Activated CD4-positive, alpha-beta T cell treated with anti-CD3 and anti-CD28 coated beads, Interleukin-2, amount 50 U/mL, for 16 hours (primary cell): ENCODE measurements at regions not wholly inside any gene's neighbourhood (a gene's known extent, or its start where the extent isn't known, plus 50 kb on each side); places are given as distances from the start of the nearest gene placed in this dataset.
A peak's percentile ranks its signal among the peaks of the same experiment; 100 is the strongest.

Source experiments
- DNase-seq: peaks from one replicate; pipeline ENCODE4 v3.0.0-alpha.2; 2020

DNA sequence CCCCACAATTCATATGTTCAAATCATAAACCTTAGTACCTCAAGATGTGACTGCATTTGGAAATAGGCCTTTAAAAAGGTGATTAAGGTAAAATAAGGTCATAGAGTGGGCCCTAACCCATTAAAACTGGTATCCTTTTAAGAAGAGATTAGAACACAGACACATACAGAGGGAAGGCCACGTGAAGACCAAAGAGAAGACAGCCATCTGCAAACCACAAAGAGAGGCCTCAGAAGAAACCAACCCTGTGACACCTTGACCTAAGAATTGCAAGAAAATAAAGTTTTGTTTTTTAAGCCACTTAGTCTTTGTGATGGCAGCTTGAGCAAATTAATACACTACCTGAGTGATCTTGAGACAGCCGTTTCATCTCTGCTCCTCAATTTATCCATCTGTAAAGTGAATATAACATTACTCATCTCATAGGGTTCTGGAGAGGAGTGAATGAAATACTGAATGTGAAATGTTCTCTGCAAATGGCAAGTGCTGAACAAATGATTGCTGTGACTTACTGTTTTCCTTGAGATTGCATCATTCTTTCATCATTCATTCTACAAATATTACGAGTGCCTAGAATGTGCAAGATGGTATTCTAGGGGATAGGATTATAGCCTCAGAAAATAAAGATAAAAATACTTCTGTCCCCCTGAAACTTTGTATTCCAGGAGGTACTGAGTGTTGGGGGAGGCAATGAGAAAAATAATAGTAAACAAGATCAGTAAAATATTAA lies 222.0 kb upstream of the CDH13 start:
- DNase-seq, result no peak

DNA sequence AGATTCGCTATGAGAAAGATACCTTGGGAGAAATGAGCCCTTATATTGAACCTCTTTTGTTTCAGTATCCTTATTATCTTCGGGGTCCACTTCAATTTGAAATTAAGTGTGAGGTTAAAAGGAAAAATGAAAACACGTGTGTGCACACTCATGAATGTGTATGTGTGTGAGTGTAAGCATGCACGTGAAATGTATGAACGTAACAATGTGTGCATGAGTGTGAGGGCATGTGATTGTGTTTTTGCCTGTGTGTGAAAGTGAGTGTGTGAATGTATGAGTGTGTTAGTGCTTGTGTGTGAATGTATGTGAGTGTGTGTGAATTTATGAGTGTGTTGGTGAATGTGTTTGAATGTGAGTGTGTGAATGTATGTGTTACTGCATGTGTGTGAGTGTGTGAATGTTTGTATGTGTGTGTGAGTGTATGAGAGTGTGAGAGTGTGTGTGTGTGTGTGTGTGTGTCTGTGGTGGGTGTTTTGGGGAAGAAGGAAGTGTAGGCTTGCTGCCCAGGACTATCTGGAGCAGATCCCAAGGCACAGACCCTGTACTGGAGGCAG lies 224.0 kb upstream of the CDH13 start:
- DNase-seq, result no peak

- no peak for DNase-seq
Measured at GRCh38 chr16:82400046-82400445, 226.7 kb upstream of the CDH13 start.

DNA sequence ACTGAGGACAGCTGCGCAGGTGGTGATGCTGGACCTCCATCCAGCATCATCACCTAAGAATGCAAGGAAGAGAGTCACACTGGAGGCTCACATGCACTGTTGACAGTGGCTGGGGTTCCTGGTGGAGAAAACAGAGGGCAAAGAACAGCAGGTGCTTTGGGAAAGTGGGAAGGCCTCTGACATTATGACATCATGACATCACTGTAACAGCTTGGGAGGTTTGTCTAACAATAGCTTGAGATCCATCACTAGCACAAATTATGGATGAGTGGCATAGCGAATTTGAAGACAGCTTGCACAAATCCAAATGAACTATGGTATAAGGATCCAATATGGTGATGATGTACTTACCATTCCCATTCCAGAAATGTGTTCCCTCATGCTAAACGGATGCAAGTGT lies 226.5 kb upstream of the MPHOSPH6 start:
- DNase-seq, result no peak

DNA sequence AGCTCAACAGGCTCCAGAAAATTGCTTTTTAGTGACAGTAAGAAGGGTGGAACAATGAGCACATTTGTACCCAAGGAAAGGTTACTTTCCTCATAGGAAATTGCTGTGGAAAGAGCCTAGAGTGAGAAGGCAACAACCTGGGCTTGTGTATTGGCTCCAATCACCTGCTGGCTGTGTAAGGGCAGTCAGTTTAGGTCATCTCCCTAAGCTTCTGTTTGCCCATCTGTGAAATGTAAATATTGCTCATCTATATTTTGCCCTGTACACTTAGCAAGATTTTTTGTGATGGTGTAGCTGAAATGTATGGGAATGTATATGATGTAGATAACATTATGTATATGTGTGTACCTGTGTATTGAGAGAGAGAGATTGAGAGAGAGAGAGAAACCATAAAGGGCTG lies 225.2 kb upstream of the MPHOSPH6 start:
- no peak for DNase-seq

GRCh38 chr16:82391690-82392089 lies 221.7 kb upstream of the MPHOSPH6 start:
- no peak for DNase-seq

DNA sequence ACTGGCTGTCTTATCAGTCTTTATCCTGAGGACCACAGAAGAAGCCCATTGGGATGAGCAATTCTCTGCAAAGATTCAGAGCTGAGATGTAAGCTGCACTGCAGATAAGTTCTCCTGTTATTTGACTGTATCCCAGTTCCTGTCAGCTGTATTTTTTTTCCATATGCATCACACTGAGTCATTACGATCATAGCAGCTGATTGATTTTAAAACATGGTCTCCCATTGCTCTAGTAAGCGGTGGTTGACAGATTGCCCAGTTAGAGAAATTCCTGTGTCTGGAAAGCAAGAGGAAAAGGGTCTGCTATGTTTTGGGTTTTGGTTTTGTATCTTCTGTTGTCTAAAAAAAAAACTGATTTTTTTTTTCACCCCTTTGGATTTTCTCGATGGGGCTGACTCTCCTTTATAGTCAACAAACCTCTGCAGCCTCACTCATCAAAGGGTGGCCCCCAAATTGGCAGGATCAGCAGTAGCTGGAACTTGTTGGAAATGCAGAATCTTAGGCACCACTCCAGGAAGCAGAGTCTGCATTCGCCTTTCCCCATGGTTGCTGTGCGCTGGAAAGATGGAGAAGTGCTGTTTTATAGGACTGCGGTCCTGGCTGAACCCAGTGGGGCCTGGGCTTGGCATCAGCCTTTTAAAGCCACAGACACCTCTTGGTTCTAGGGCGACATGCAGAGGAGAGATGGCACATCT lies 220.1 kb upstream of the MPHOSPH6 start:
- DNase-seq, result no peak

GRCh38 chr16:82386761-82387160 lies 216.7 kb upstream of the MPHOSPH6 start:
- DNase-seq, result no peak

DNA sequence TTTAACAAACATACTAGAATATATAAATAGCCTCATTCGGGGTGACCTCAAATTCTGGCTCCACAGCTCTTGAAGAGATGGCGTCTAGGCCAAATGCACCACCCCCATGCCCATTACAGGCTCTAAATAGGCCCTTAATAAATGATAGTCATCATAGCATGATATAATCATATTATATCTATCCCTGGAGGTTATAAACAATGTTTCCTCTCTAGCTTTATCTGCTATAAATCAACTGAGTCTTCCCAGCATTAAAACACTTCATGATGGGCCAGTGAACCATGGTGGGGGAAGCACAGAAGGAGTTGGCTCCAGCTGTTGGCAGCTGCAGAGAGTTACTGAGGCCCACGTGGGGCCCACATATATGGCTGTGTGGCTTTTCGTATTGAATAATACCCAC lies 214.9 kb upstream of the MPHOSPH6 start:
- DNase-seq, result no peak

DNA sequence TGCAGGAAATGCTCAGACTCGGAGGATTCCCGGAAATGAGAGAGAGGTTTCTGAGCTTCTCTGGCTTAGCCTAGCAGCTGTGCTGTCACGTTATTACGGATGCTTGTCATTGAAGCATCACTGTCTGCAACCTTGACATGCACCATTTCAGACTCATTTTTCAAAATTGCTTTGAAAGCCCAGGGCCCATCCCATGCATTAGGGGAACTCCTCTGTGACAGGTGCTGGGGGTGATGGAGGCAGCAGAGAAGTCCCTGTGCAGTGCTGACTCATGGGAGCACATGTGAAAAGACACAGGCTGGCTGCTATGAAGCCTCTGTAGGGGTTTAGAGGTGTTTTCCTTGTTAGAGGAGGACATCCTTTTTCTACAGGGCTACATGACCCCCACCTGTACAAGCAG lies 214.0 kb upstream of the MPHOSPH6 start:
- no peak for DNase-seq

GRCh38 chr16:82382521-82382920 lies 212.5 kb upstream of the MPHOSPH6 start:
- no peak for DNase-seq

- DNase-seq, result no peak
Measured at GRCh38 chr16:82379551-82379950, 209.5 kb upstream of the MPHOSPH6 start.

DNA sequence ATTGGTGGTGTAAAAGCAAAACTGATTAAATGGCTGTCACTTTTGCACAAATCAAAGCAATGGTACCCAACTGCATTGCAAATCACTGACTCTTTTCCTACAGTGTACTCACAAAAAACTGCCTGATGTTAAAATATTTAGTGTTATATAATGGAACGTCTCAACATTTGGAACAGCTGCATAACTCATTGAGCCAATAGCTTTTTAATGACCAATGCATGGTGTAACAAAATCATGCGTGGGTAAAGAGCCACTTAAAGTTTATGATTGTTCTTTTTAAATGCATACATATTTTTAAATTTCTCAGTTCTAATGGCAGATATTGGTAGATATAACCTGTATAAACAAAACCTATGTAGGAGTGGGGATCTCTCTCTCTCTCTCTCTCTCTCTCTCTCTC lies 204.0 kb upstream of the MPHOSPH6 start:
- no peak for DNase-seq

DNA sequence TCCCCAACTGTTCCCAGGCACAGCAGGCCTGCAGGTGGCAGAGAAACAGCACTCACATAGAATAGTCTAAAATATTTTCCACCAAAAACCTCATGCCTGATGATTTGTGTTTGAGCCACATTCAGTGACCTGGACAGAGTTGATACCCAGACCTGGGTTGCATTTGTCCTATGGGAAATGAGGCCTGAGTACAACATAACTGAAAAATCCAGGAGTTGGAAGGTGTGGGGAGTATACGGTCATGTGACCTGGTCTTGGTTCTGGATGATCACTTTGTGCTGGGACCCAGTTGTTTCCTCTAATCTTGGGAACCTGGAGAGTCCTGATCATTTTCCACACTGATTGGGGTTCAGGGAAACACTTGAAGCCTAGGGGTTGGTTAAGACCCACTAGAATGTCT lies 200.3 kb upstream of the MPHOSPH6 start:
- DNase-seq, result no peak

DNA sequence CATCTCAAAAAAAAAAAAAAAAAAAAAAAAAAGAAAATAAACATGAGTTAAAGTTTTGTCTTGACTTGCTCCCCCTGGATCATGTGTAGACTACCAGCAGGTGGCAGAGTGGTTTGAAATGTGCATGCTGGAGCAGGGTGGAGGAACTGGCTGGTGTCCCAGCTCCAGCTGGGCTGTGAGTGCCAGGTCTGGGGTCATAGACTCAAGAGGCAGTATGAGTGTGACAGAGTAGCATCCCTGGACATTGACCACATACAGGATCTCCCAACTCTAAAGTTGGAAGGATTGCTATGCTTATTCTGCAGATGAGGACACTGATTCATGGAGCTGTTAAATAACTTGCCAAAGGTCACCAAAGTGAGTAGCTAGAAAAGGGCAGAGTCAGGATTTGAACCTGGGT lies 198.0 kb upstream of the MPHOSPH6 start:
- DNase-seq, result peak; percentile 7

GRCh38 chr16:82366462-82366861 lies 196.4 kb upstream of the MPHOSPH6 start:
- no peak for DNase-seq

- DNase-seq, result no peak
Measured at GRCh38 chr16:82364690-82365089, 194.7 kb upstream of the MPHOSPH6 start.

DNA sequence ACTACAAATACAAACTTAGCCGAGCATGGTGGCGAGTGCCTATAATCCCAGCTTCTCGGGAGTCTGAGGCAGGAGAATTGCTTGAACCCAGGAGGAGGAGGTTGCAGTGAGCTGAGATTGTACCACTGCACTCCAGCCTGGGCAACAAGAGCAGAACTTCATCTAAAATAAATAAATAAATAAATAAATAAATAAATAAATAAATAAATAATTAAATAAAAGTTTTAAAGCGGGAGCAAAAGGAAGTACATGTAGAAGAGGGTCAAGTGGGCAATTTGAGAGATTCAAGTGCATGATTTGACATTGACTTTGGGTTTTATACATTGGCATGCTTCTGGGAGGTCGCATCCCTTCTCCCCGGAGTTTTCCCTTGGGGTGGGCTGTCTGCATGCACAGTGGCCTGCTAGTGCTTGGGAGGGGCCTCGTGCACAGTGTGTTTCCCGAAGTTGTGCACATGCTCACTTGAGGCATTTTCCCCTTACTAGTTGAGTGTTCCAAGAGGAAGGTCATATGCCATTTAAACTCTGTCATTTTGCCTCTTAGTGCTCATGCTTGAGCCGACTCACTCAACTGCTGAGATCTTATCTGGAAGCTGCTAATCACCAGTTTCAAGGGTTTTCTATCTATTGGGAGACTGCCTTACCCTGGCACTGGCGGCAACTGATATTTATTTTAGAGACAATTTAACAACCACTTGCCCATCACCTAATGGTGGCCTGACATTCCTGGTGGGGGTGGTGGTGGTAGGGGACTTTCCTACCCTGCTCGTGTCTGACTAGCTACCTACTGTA lies 193.2 kb upstream of the MPHOSPH6 start:
- DNase-seq, result no peak

DNA sequence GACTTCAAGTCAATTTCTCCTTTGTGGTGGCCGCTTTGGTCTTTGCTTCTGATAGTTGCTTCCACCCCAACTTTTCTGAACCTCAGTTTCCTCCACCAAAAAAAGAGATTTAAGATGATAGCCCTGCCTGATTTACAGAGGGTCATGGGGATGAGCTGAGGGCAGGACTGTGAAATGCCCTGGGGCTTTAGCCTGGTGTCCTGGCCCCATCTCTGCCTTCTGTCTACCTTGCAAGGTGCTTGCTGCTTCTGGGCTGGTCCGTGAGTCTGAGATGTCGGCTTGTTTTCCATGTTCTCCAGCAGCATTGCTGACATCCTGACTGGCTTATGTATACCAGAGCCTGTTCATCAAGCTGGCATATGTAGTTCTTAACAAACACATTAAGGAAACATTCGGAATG lies 191.9 kb upstream of the MPHOSPH6 start:
- no peak for DNase-seq

DNA sequence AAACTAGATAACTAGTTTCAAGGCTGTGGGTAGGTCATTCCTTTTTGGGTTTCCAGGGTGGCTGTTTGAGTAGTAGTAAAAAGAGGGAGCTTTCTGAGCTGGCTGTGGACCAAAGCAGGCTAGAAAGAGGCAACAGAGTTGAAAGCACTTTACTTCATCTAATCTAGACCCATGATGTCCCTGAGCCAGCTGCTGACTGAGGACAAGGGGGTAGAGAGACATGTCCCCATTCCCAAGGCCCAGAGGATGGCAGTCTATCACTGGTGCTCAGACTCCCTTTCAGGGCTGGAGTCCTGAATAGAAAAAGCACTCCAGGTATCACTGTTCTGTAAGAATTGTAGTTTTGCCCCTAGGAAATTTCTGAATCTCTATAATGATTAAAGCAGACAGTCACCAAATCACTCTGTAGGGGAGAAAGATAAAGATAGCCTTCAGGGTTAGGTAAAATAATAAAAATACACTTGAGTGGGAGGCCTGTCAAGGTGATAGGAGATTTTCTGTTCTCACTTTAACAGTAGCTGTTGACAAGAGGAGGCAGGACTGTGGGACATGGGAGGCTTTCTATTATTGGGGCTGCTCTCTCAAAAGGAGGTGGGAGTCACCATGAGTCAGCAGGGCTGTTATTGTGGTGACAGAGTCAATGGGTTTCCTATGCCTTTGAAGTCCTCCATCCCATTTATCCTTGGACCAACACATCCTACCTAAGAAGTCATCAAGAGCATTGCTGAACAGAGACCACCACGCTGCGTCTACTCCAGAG lies 190.2 kb upstream of the MPHOSPH6 start:
- DNase-seq, result no peak

DNA sequence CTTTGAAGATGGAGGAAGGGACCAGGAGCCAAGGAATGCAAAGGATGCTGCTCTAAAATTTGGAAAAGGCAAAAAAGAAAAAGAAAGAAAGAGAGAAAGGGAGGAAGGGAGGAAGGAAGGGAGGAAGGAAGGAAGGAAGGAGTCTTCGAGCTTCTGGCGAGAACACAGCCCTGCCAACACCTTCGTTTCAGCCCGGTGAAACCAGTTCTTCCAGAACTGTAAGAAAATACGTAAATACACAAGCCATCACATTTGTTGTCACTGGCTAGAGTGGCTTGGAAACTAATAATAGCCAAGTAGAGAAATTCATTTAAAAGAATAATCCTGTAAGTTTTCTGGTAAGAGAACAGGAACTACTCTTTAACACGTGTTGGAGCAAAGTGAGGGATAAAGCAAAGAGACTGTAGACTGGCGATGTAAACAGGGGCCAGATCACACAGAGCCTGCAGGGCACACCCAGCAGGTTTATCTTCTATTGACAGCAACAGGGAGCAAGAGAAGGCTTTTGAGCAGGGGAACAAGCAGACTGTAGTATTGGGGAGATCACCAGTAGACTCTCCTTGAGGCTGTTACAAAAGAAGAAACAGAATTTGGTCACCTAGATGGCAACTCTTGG lies 188.7 kb upstream of the MPHOSPH6 start:
- no peak for DNase-seq

DNA sequence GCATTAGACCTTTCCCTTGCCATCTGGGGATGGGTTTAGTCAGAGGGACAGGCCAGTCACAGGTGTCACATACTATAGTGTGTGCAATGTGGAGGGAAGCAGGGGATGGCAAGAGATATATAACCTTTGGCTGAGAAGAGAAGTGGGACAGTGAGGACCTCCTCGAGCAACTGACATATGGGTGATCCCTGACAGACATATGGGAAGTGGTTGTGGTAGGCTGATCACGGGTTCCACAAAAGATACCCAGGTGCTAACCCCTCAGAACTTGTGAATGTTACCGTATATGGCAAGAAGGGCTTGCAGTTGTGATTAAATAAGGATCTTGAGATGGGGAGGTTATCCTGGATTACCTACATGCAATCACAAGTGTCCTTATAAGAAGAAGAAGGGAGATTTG lies 188.1 kb upstream of the MPHOSPH6 start:
- no peak for DNase-seq
